ENCODE measurements at regions not wholly inside any gene's neighbourhood (a gene's known extent, or its start where the extent isn't known, plus 50 kb on each side); places are given as distances from the start of the nearest gene placed in this dataset.

GRCh38 chr6:100105919-100106529, 112.0 kb upstream of the MCHR2 start:
- H3K4me1 ChIP-seq: no peaks in the 10 kb centered on the region
- H3K4me3 ChIP-seq: no peak overlapping the region
- 50 to 65% methylated on average over 7 of the region's 7 CpGs for WGBS, 2 donors
- DNase-seq (no peak), ATAC-seq (no peak), FAIRE-seq (no peak)
- H3K27me3 ChIP-seq: no peaks in the 10 kb centered on the region
- TF ChIP-seq CTCF (IDR thresholded peaks at IDR 0.05): no peak
- H3K36me3 ChIP-seq: no peaks in the 10 kb centered on the region
- H3K27ac ChIP-seq: no peak overlapping the region
- intact Hi-C loops (cut with DNase I): no loop called here
- no peaks in the 10 kb centered on the region for H3K9me3 ChIP-seq

GRCh38 chr6:100105138-100105537, 111.1 kb upstream of the MCHR2 start:
- H3K9me3 ChIP-seq: no peaks in the 10 kb centered on the region
- no peak for TF ChIP-seq CTCF (IDR thresholded peaks at IDR 0.05)
- no peaks in the 10 kb centered on the region for H3K36me3 ChIP-seq
- H3K4me3 ChIP-seq: no peak overlapping the region
- ATAC-seq: no peak
- no peaks in the 10 kb centered on the region for H3K27me3 ChIP-seq
- FAIRE-seq: no peak
- no peaks in the 10 kb centered on the region for H3K4me1 ChIP-seq
- DNase-seq: no peak
- intact Hi-C loops (cut with DNase I): no loop called here
- 19 to 22% methylated on average over 3 of the region's 3 CpGs for WGBS, 2 donors
- H3K27ac ChIP-seq: no peak overlapping the region

- Histone ChIP-seq H3K36me3 (no peaks in the 10 kb centered on the region), H3K27me3 (no peaks in the 10 kb centered on the region), H3K27ac (no peak overlapping the region), H3K9me3 (no peaks in the 10 kb centered on the region), H3K4me1 (no peaks in the 10 kb centered on the region), H3K4me3 (no peak overlapping the region)
- FAIRE-seq: no peak
- intact Hi-C loops (cut with DNase I): no loop called here
- no peak for ATAC-seq
- no peak for DNase-seq
- WGBS, 2 donors: 77 to 93% methylated on average over 2 of the region's 2 CpGs
- no peak for TF ChIP-seq CTCF (IDR thresholded peaks at IDR 0.05)
Measured at GRCh38 chr6:100103931-100104330, 109.9 kb upstream of the MCHR2 start.

GRCh38 chr6:100103194-100103593, 109.2 kb upstream of the MCHR2 start:
- TF ChIP-seq CTCF (IDR thresholded peaks at IDR 0.05): no peak
- H3K9me3 ChIP-seq: no peaks in the 10 kb centered on the region
- WGBS, 2 donors: 76 to 88% methylated on average over 3 of the region's 3 CpGs
- no peaks in the 10 kb centered on the region for H3K27me3 ChIP-seq
- FAIRE-seq (no peak), DNase-seq (no peak), ATAC-seq (no peak)
- H3K4me1 ChIP-seq: no peaks in the 10 kb centered on the region
- no peak overlapping the region for H3K27ac ChIP-seq
- H3K4me3 ChIP-seq: no peak overlapping the region
- H3K36me3 ChIP-seq: no peaks in the 10 kb centered on the region
- intact Hi-C loops (cut with DNase I): no loop called here

- no peaks in the 10 kb centered on the region for H3K4me1 ChIP-seq
- H3K4me3 ChIP-seq: no peak overlapping the region
- no peak for ATAC-seq
- H3K9me3 ChIP-seq: no peaks in the 10 kb centered on the region
- no peak for DNase-seq
- FAIRE-seq: no peak
- no peaks in the 10 kb centered on the region for H3K36me3 ChIP-seq
- H3K27me3 ChIP-seq: no peaks in the 10 kb centered on the region
- TF ChIP-seq CTCF (IDR thresholded peaks at IDR 0.05): no peak
- intact Hi-C loops (cut with DNase I): no loop called here
- WGBS, 2 donors: 59 to 76% methylated on average over 3 of the region's 3 CpGs
- no peak overlapping the region for H3K27ac ChIP-seq
Measured at GRCh38 chr6:100101644-100102043, 107.6 kb upstream of the MCHR2 start.
